ENCODE measurements at regions not wholly inside any gene's neighbourhood (a gene's known extent, or its start where the extent isn't known, plus 50 kb on each side); places are given as distances from the start of the nearest gene placed in this dataset.

DNA sequence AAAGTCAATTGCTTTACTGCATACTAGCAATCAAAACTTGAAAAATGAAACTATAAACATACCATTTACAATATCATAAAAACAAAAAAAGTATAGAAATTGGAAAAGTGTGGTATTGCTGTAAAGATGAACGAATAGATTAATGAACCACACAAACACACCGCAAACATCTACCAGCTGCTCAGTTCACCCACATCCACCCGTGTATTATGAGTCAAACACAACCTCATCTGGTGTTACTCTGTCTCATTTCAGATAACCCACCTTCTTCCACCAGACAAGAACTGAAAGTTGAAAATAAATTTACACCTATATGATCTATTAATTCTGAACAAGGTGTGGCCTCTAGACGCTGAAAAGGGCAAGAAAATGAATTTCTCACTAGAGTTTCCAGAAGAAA, 53.3 kb downstream of the BLID start:
- ATAC-seq = no peak
- TF ChIP-seq, protein P1, sequence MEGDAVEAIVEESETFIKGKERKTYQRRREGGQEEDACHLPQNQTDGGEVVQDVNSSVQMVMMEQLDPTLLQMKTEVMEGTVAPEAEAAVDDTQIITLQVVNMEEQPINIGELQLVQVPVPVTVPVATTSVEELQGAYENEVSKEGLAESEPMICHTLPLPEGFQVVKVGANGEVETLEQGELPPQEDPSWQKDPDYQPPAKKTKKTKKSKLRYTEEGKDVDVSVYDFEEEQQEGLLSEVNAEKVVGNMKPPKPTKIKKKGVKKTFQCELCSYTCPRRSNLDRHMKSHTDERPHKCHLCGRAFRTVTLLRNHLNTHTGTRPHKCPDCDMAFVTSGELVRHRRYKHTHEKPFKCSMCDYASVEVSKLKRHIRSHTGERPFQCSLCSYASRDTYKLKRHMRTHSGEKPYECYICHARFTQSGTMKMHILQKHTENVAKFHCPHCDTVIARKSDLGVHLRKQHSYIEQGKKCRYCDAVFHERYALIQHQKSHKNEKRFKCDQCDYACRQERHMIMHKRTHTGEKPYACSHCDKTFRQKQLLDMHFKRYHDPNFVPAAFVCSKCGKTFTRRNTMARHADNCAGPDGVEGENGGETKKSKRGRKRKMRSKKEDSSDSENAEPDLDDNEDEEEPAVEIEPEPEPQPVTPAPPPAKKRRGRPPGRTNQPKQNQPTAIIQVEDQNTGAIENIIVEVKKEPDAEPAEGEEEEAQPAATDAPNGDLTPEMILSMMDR (IDR thresholded peaks at IDR 0.05) = no peak
- Histone ChIP-seq H3K4me1 (no peaks in the 10 kb centered on the region), H3K9me3 (peaks cover 0 to 27% of the 10 kb centered on the region in 2 donors), H3K4me3 (no peak overlapping the region), H3K27ac (no peak overlapping the region), H3K36me3 (no peaks in the 10 kb centered on the region), H3K27me3 (no peaks in the 10 kb centered on the region)
- no peak for DNase-seq
- intact Hi-C loops (cut with DNase I) = no loop called here

DNA sequence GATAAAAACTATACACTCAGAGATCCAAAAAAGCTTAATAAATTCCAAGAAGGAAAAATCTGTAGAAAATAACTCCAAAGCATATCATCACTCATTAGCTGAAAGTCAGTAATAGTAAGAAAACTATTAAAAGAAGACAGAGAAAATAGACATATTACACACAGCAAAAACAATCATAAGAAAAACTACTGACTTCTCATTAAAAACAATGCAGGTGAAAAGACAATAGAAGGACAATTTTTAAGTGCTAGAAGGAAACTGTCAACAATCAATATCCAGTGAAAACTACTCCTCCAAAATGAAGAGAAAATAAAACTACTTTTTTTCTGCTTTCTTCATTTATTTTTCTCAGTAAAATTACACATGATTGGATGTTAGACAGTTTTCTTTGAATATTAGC, 56.5 kb downstream of the BLID start:
- intact Hi-C loops (cut with DNase I) = no loop called here
- H3K4me3 ChIP-seq = no peak overlapping the region
- H3K4me1 ChIP-seq = no peaks in the 10 kb centered on the region
- no peak overlapping the region for H3K27ac ChIP-seq
- peaks cover 0 to 27% of the 10 kb centered on the region in 2 donors for H3K9me3 ChIP-seq
- ATAC-seq (no peak), DNase-seq (no peak)
- H3K27me3 ChIP-seq = no peaks in the 10 kb centered on the region
- H3K36me3 ChIP-seq = no peaks in the 10 kb centered on the region
- TF ChIP-seq, protein P1 (IDR thresholded peaks at IDR 0.05) = no peak

DNA sequence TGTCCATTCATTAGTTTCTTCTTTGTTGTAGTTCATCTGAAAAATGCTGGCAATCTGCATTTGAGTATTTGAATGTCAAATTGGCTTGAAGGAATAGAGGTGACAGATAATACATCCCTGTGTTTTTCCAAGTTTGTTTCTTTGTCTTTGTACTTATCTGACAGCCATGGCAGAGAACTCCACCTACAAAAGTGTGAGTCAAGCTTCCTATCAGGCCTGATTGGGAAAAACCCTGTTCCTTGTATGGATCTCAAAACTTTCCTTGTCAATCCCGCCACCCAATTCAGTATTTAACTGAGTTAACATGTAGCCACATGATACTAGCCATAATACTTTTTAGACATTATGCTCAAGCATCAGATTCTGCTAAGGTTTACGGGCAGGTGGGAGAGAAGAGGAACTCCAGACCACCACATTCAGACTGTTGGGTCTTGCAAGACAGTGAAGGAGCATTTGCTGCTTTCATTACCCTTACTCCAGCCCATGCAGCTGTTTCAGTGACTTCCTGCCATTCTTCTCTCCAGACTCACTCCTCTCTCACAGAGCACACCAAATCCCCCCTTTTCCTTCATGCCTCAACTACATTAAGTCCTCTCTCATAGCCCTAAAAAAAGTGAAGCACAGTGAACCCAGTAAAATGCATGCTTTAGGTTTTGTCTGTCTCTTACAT, 65.9 kb downstream of the BLID start:
- no peaks in the 10 kb centered on the region for H3K36me3 ChIP-seq
- no peak overlapping the region for H3K4me3 ChIP-seq
- H3K9me3 ChIP-seq = peaks cover 0 to 7% of the 10 kb centered on the region in 2 donors
- no peaks in the 10 kb centered on the region for H3K4me1 ChIP-seq
- TF ChIP-seq, protein P1 (IDR thresholded peaks at IDR 0.05) = no peak
- intact Hi-C loops (cut with DNase I) = no loop called here
- ATAC-seq (no peak), DNase-seq (no peak)
- H3K27me3 ChIP-seq = no peaks in the 10 kb centered on the region
- no peak overlapping the region for H3K27ac ChIP-seq

DNA sequence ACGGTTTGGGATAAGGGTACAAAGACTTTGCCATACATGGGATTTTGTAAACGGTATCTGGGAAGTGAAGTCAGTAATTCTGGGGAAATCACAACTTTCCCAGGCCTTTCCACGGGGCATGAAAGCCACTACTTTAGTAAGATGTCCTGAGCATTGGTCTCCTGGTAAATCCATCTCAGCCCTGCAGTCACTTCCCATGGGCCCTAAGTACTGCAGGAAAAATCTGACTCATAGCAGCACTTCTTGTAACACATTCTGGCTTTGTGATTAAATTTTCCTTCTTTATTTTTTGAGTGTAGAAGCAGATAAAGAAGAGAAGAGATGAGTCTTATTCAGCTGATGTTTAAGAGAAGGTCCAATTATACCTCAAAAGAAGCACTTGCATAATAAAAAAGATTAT, 67.6 kb downstream of the BLID start:
- peaks cover 0 to 7% of the 10 kb centered on the region in 2 donors for H3K9me3 ChIP-seq
- no peaks in the 10 kb centered on the region for H3K27me3 ChIP-seq
- H3K36me3 ChIP-seq = no peaks in the 10 kb centered on the region
- TF ChIP-seq, protein P1 (IDR thresholded peaks at IDR 0.05) = no peak
- no peak overlapping the region for H3K4me3 ChIP-seq
- H3K4me1 ChIP-seq = no peaks in the 10 kb centered on the region
- DNase-seq = no peak
- H3K27ac ChIP-seq = no peak overlapping the region
- no peak for ATAC-seq
- intact Hi-C loops (cut with DNase I) = no loop called here

DNA sequence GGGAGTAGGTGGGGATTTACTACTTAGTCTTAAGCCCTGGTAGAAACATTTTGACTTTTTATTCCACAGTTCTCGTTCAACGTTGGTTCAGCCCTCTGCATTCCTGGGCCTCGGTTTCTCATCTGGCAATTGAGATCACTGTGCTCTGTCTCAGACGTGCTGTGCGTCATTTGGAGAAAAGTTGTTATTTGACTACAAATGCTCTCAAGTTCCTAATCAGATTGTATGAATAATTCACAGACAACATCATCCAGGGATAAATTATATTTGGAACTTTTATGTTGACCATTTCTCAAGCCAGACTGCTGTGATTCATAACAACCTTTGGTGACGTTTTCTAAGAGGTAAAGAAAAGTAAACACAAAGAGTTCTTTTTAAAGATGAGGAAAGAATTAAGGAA, 69.2 kb downstream of the BLID start:
- TF ChIP-seq, protein P1 (IDR thresholded peaks at IDR 0.05) = no peak
- ATAC-seq (no peak), DNase-seq (no peak)
- no peak overlapping the region for H3K27ac ChIP-seq
- H3K9me3 ChIP-seq = peaks cover 0 to 2% of the 10 kb centered on the region in 2 donors
- H3K4me1 ChIP-seq = no peaks in the 10 kb centered on the region
- H3K27me3 ChIP-seq = no peaks in the 10 kb centered on the region
- no peak overlapping the region for H3K4me3 ChIP-seq
- intact Hi-C loops (cut with DNase I) = no loop called here
- H3K36me3 ChIP-seq = no peaks in the 10 kb centered on the region
